Peyer's patch (tissue), 4 donors: ENCODE measurements at regions not wholly inside any gene's neighbourhood (a gene's known extent, or its start where the extent isn't known, plus 50 kb on each side); places are given as distances from the start of the nearest gene placed in this dataset.
"Not testable (repeated sequence)": the region's sequence is repeated elsewhere in the genome, so short reads cannot be mapped to it uniquely, and the experiment has no call there.

ENCODE experiments used
- CTCF ChIP-seq, 6 experiments: fragments of 450-650 bp in 4 of 6; fragments of 200-600 bp in 2 of 6; sonication (generic) in 1 of 6; IDR thresholded peaks; one replicate each; pipeline ENCODE4 v1.5.1; 2017 to 2019; ENCODE audit warnings: antibody characterized with exemption in 6 of 6, mild to moderate bottlenecking in 3 of 6, moderate library complexity in 1 of 6
- POLR2A ChIP-seq, 2 donors: fragments of 450-650 bp; IDR thresholded peaks; one replicate each; pipeline ENCODE4 v1.5.1; 2017; ENCODE audit warnings: antibody characterized with exemption in 2 of 2, mild to moderate bottlenecking in 2 of 2, moderate library complexity in 2 of 2

- TF ChIP-seq CTCF, POLR2A (IDR thresholded peaks at IDR 0.05): not testable (repeated sequence)
Observed at GRCh38 chr21:6492691-6493090, 4028.7 kb upstream of the TPTE start.
